ENCODE measurements at regions not wholly inside any gene's neighbourhood (a gene's known extent, or its start where the extent isn't known, plus 50 kb on each side); places are given as distances from the start of the nearest gene placed in this dataset.

GRCh38 chr13:78198821-78199220 is 280.2 kb upstream of the EDNRB start:
- no peak for TF ChIP-seq POLR2A (IDR thresholded peaks at IDR 0.05)
- TF ChIP-seq, protein P1, sequence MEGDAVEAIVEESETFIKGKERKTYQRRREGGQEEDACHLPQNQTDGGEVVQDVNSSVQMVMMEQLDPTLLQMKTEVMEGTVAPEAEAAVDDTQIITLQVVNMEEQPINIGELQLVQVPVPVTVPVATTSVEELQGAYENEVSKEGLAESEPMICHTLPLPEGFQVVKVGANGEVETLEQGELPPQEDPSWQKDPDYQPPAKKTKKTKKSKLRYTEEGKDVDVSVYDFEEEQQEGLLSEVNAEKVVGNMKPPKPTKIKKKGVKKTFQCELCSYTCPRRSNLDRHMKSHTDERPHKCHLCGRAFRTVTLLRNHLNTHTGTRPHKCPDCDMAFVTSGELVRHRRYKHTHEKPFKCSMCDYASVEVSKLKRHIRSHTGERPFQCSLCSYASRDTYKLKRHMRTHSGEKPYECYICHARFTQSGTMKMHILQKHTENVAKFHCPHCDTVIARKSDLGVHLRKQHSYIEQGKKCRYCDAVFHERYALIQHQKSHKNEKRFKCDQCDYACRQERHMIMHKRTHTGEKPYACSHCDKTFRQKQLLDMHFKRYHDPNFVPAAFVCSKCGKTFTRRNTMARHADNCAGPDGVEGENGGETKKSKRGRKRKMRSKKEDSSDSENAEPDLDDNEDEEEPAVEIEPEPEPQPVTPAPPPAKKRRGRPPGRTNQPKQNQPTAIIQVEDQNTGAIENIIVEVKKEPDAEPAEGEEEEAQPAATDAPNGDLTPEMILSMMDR (IDR thresholded peaks at IDR 0.05) = no peak

Measured in prostate gland (tissue), 2 donors.